ENCODE measurements at regions not wholly inside any gene's neighbourhood (a gene's known extent, or its start where the extent isn't known, plus 50 kb on each side); places are given as distances from the start of the nearest gene placed in this dataset.

DNA sequence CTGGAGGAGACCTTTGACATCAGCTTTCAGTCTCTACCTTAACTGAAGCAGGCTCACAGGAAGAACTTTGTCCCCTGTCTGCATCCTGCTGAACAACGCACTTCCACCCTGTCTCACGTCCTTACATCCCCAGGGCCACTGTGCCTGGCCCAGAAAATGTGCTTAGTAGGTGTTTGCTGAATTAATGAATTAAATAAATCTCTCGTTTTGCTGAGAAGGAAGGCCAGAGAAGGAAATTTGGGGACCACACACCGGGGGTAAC lies 54.3 kb upstream of the CREB3L1 start:
- intact Hi-C loops (cut with DNase I, micrococcal nuclease) = no loop called here
- H3K4me3 ChIP-seq = no peak overlapping the region
- H3K9me3 ChIP-seq = no peaks in the 10 kb centered on the region
- DNase-seq = no peak
- no peaks in the 10 kb centered on the region for H3K36me3 ChIP-seq (ENCODE audit: low read depth)
- ATAC-seq = peak; percentile 82
- TF ChIP-seq, protein P1, sequence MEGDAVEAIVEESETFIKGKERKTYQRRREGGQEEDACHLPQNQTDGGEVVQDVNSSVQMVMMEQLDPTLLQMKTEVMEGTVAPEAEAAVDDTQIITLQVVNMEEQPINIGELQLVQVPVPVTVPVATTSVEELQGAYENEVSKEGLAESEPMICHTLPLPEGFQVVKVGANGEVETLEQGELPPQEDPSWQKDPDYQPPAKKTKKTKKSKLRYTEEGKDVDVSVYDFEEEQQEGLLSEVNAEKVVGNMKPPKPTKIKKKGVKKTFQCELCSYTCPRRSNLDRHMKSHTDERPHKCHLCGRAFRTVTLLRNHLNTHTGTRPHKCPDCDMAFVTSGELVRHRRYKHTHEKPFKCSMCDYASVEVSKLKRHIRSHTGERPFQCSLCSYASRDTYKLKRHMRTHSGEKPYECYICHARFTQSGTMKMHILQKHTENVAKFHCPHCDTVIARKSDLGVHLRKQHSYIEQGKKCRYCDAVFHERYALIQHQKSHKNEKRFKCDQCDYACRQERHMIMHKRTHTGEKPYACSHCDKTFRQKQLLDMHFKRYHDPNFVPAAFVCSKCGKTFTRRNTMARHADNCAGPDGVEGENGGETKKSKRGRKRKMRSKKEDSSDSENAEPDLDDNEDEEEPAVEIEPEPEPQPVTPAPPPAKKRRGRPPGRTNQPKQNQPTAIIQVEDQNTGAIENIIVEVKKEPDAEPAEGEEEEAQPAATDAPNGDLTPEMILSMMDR (IDR thresholded peaks at IDR 0.05) = no peak
- peaks cover 3% of the 10 kb centered on the region for H3K4me1 ChIP-seq (ENCODE audit: low read depth)

DNA sequence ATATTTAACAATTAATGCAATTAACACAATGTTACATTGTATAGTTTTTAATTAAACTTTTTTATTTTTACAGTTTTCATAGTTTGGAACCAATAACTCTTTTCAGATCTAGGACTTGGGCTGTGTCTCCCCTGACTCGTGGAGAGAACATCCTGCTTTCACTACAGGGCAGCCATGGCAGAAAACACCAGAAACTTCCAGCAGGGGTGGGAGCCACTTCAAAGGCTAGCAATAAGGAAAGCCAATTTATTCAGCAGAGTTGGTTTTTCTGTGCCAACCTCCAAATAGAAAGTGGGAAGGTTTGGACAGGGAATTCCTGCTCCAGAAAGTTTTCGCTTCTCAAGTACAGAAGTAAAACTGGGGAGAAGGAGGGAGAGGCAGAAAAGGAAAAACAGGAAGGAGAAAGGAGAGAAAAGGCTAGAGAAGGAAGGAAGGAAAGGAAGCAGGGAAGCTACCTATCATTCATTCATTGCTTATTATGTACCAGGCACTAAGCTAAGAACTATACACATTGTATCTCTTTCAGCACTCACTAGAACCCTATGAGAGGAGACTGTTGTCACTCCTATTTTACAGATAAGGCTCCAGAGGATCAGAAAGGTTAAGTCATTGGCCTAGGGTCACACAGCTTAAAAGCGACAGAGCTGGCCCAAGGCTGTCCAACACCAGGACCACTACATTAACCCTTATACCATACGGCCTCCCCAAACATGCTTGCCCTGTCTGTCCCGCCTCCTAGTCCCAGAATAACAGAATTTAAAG lies 54.8 kb upstream of the CREB3L1 start:
- intact Hi-C loops (cut with DNase I, micrococcal nuclease) = no loop called here
- TF ChIP-seq, protein P1 (IDR thresholded peaks at IDR 0.05) = no peak
- H3K4me3 ChIP-seq = no peak overlapping the region
- DNase-seq = peak in 1 of 3 donors; percentile 34
- no peaks in the 10 kb centered on the region for H3K36me3 ChIP-seq (ENCODE audit: low read depth)
- peaks cover 3% of the 10 kb centered on the region for H3K4me1 ChIP-seq (ENCODE audit: low read depth)
- ATAC-seq = peak; percentile 42
- no peaks in the 10 kb centered on the region for H3K9me3 ChIP-seq

DNA sequence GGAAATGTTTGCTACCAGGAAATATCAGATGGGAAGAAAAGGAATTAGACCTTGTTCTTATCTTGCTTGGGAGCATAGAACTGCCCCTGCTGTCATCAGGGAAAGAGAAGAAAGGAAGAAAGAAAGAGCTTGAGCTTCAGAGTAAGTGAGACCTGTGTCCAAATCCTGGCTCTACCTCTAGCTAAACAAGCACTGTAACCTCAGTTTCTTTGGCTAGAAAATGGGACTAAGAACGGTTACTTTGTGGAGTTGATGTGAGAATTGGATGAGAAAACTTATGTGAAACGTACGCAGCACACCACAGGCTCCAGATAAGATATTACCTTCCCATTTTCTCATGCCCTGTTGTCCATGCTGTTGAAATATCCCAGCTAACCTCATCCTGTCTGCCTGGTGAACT lies 57.1 kb upstream of the CREB3L1 start:
- TF ChIP-seq, protein P1 (IDR thresholded peaks at IDR 0.05) = no peak
- no peak for DNase-seq
- H3K4me1 ChIP-seq (ENCODE audit: low read depth) = peaks cover 3% of the 10 kb centered on the region
- intact Hi-C loops (cut with DNase I, micrococcal nuclease) = no loop called here
- H3K36me3 ChIP-seq (ENCODE audit: low read depth) = no peaks in the 10 kb centered on the region
- ATAC-seq = no peak
- no peak overlapping the region for H3K4me3 ChIP-seq
- H3K9me3 ChIP-seq = no peaks in the 10 kb centered on the region

DNA sequence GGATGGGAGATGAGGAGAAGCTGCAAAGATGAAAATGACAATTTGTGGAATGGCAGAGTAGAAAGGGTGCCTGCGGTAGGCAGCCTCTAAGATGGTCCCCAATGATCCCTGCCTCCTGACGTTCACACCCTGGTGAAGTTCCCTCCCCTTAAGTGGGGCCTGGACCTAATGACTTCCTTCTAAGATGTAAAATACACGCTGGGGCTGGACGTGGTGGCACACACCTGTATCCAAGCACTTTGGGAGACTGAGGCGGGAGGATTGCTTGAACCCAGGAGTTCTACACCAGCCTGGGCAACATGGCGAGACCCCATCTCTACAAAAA lies 60.7 kb upstream of the CREB3L1 start:
- Histone ChIP-seq H3K4me3 (no peak overlapping the region), H3K36me3 (ENCODE audit: low read depth) (no peaks in the 10 kb centered on the region), H3K4me1 (ENCODE audit: low read depth) (no peaks in the 10 kb centered on the region), H3K9me3 (no peaks in the 10 kb centered on the region)
- DNase-seq (no peak), ATAC-seq (peak; percentile 70)
- TF ChIP-seq, protein P1 (IDR thresholded peaks at IDR 0.05) = no peak
- intact Hi-C loops (cut with DNase I, micrococcal nuclease) = no loop called here

DNA sequence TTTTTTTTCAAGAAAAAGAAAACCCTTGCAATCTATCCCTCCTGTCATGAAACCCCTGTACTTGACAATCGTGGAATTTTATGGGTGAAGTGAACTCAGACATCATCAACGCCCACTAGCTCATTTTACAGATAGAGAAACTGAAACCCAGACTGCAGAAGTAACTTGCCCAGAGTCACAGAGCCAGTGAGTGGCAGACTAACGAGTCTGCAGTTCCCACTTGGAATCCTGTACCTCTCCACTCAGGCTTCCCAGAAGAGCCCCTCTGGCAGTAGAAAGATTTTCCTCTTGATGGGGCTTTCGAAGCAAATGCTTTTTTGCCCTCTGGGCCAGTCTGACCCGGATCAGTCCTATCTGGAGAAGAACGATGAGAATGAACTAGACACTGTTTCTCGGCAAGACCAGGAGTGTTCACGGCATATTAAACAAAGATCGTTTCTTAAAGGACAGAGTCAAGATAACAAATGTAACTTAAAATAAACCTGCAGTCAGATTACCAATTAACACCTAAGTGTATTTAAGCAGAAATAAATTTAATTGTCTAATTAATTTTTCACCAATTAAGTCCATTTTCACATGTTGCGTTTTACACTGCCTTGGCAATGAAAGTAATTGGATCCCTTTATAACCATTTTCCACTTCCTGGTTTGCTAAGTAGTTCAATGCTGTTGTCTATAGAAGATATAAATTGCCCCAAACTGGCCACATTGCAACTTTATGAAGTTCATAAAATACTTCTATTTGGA lies 61.3 kb upstream of the CREB3L1 start:
- peak; percentile 77 for ATAC-seq
- no peaks in the 10 kb centered on the region for H3K4me1 ChIP-seq (ENCODE audit: low read depth)

More for the DNA sequence above, 61.3 kb upstream of the CREB3L1 start:
- no peak overlapping the region for H3K4me3 ChIP-seq
- H3K9me3 ChIP-seq = no peaks in the 10 kb centered on the region
- H3K36me3 ChIP-seq (ENCODE audit: low read depth) = no peaks in the 10 kb centered on the region
- TF ChIP-seq, protein P1 (IDR thresholded peaks at IDR 0.05) = no peak
- DNase-seq = peak in 1 of 3 donors; percentile 17
- intact Hi-C loops (cut with DNase I, micrococcal nuclease) = no loop called here

Measured in mucosa of descending colon (tissue), 3 donors.